ENCODE measurements at regions not wholly inside any gene's neighbourhood (a gene's known extent, or its start where the extent isn't known, plus 50 kb on each side); places are given as distances from the start of the nearest gene placed in this dataset.

DNA sequence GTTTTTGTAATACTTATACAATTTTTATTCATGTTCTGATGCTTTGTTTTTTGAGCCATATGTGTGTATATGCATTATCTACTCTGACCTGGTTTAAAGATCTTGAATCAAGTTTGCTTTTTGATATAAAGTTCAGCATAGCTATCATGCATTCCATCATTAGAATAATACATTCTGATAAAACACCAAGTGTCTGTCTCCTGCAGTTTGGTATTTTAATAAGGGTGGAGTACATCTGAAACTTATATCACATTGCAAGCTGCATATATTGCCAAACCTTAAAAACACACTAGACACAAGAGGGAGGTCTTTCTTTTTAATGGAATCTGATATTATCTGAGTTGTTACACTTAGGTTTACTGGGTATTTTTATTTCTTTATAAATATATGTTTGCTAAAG, 102.8 kb upstream of the ADAMTSL1 start:
- no peaks in the 10 kb centered on the region for H3K79me2 ChIP-seq (ENCODE audit: control insufficient read depth, insufficient read depth, low read length)
- no peaks in the 10 kb centered on the region for H3K9me3 ChIP-seq (replicated peaks; ENCODE audit: control insufficient read depth, insufficient read depth, low read length)
- intact Hi-C loops (cut with micrococcal nuclease): no loop called here
- H3K4me2 ChIP-seq (ENCODE audit: insufficient read depth, low read length): no peak overlapping the region
- FAIRE-seq (no peak), DNase-seq (ENCODE audit: low read depth, low spot score) (no peak)
- no peaks in the 10 kb centered on the region for H3K9me1 ChIP-seq (replicated peaks; ENCODE audit: control insufficient read depth, extremely low read depth, insufficient read depth, low read length)
- dilution Hi-C loops (cut with MboI; ENCODE audit: extremely low pct_ligation_motif_present, low sequenced_read_pairs): no loop called here
- no peaks in the 10 kb centered on the region for H3K27me3 ChIP-seq (ENCODE audit: control insufficient read depth in 2 of 2, insufficient read depth in 2 of 2, low read length in 2 of 2)
- POLR2A ChIA-PET: no interaction called here
- H3K4me3 ChIP-seq (replicated peaks in 1 of 3; ENCODE audit: insufficient read depth in 1 of 3, low read depth in 1 of 3, low read length in 3 of 3): no peak overlapping the region
- H3K9ac ChIP-seq (replicated peaks; ENCODE audit: extremely low read depth, insufficient read depth, low read length): no peak overlapping the region
- no TSS peak for BruUV-seq (replicated peaks)
- H3K36me3 ChIP-seq (ENCODE audit: control insufficient read depth in 2 of 2, extremely low read depth in 1 of 2, insufficient read depth in 2 of 2, low read length in 2 of 2): no peaks in the 10 kb centered on the region
- H3K27ac ChIP-seq (ENCODE audit: insufficient read depth, low read depth, low read length): no peak overlapping the region
- H3K4me1 ChIP-seq (ENCODE audit: control insufficient read depth, extremely low read depth, insufficient read depth, low read length): no peaks in the 10 kb centered on the region
- TF ChIP-seq POLR2AphosphoS5 (IDR thresholded peaks at IDR 0.05; ENCODE audit: insufficient read depth, low read depth, low read length) (no peak), FOS (IDR thresholded peaks at IDR 0.05; ENCODE audit: borderline replicate concordance, insufficient read depth, low read length) (no peak)
- TF ChIP-seq, protein P1, sequence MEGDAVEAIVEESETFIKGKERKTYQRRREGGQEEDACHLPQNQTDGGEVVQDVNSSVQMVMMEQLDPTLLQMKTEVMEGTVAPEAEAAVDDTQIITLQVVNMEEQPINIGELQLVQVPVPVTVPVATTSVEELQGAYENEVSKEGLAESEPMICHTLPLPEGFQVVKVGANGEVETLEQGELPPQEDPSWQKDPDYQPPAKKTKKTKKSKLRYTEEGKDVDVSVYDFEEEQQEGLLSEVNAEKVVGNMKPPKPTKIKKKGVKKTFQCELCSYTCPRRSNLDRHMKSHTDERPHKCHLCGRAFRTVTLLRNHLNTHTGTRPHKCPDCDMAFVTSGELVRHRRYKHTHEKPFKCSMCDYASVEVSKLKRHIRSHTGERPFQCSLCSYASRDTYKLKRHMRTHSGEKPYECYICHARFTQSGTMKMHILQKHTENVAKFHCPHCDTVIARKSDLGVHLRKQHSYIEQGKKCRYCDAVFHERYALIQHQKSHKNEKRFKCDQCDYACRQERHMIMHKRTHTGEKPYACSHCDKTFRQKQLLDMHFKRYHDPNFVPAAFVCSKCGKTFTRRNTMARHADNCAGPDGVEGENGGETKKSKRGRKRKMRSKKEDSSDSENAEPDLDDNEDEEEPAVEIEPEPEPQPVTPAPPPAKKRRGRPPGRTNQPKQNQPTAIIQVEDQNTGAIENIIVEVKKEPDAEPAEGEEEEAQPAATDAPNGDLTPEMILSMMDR (IDR thresholded peaks at IDR 0.05; ENCODE audit: extremely low read depth in 1 of 2, insufficient read depth in 1 of 2, low read depth in 1 of 2, low read length in 2 of 2): no peak
- TF ChIP-seq, protein P2, sequence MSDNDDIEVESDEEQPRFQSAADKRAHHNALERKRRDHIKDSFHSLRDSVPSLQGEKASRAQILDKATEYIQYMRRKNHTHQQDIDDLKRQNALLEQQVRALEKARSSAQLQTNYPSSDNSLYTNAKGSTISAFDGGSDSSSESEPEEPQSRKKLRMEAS (IDR thresholded peaks at IDR 0.05; ENCODE audit: insufficient read depth, insufficient read length): no peak
- H4K20me1 ChIP-seq (replicated peaks; ENCODE audit: control insufficient read depth, extremely low read depth, insufficient read depth, low read length): no peaks in the 10 kb centered on the region
- H2AFZ ChIP-seq (ENCODE audit: low read depth, low read length): no peak overlapping the region
- CTCF ChIA-PET: interaction anchor here (0.9 kb wide), 1 partner anchor 15 kb away, joined by 4 read pairs; no protein-coding TSS in a partner anchor

DNA sequence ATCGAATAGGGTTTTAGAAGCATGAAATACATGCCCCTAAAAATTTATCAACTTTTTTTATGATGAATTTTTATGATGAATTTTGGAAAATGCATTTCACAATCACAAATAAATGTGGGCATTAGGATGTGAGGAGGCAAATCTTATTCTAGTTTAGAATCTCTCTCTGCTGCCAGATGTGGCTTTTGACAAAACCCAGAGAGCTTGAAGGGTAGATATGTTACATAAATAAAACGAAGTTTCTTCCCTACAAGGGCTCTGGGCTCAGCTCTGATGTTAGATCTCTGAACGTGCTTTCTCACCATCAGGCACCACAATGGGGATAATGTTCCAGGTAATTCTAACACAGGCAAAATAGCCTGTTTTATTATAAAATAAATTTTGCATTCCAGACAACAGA, 102.3 kb upstream of the ADAMTSL1 start:
- no peak overlapping the region for H3K9ac ChIP-seq (replicated peaks; ENCODE audit: extremely low read depth, insufficient read depth, low read length)
- H3K27me3 ChIP-seq (ENCODE audit: control insufficient read depth in 2 of 2, insufficient read depth in 2 of 2, low read length in 2 of 2): no peaks in the 10 kb centered on the region
- no peaks in the 10 kb centered on the region for H3K9me3 ChIP-seq (replicated peaks; ENCODE audit: control insufficient read depth, insufficient read depth, low read length)
- no peaks in the 10 kb centered on the region for H3K9me1 ChIP-seq (replicated peaks; ENCODE audit: control insufficient read depth, extremely low read depth, insufficient read depth, low read length)
- no peak overlapping the region for H2AFZ ChIP-seq (ENCODE audit: low read depth, low read length)
- no peaks in the 10 kb centered on the region for H3K36me3 ChIP-seq (ENCODE audit: control insufficient read depth in 2 of 2, extremely low read depth in 1 of 2, insufficient read depth in 2 of 2, low read length in 2 of 2)
- dilution Hi-C loops (cut with MboI; ENCODE audit: extremely low pct_ligation_motif_present, low sequenced_read_pairs) (no loop called here), intact Hi-C loops (cut with micrococcal nuclease) (no loop called here)
- no peak for TF ChIP-seq POLR2A (IDR thresholded peaks at IDR 0.05; ENCODE audit: low read depth, low read length)
- TF ChIP-seq, protein P2 (IDR thresholded peaks at IDR 0.05; ENCODE audit: insufficient read depth, insufficient read length): no peak
- no peak for TF ChIP-seq MYC (IDR thresholded peaks at IDR 0.05; ENCODE audit: low read depth, low read length)
- TF ChIP-seq GATA2 (IDR thresholded peaks at IDR 0.05; ENCODE audit: insufficient read depth, insufficient read length, low read depth, low read length): no peak
- TF ChIP-seq POLR2AphosphoS5 (IDR thresholded peaks at IDR 0.05; ENCODE audit: insufficient read depth, low read depth, low read length): no peak
- TF ChIP-seq, protein P1 (IDR thresholded peaks at IDR 0.05; ENCODE audit: extremely low read depth in 1 of 2, insufficient read depth in 1 of 2, low read depth in 1 of 2, low read length in 2 of 2): no peak
- TF ChIP-seq FOS (IDR thresholded peaks at IDR 0.05; ENCODE audit: borderline replicate concordance, insufficient read depth, low read length): no peak
- no peak for TF ChIP-seq EZH2 (IDR thresholded peaks at IDR 0.05; ENCODE audit: borderline replicate concordance, low read depth, low read length, severe bottlenecking)
- TF ChIP-seq JUN (IDR thresholded peaks at IDR 0.05; ENCODE audit: borderline replicate concordance, insufficient read depth, insufficient read length, low read depth): no peak
- CTCF ChIA-PET: no interaction called here
- no peak overlapping the region for H3K4me3 ChIP-seq (replicated peaks in 1 of 3; ENCODE audit: insufficient read depth in 1 of 3, low read depth in 1 of 3, low read length in 3 of 3)
- no peak overlapping the region for H3K4me2 ChIP-seq (ENCODE audit: insufficient read depth, low read length)
- POLR2A ChIA-PET: no interaction called here
- DNase-seq (ENCODE audit: low read depth, low spot score) (no peak), FAIRE-seq (no peak)
- no peak overlapping the region for H3K27ac ChIP-seq (ENCODE audit: insufficient read depth, low read depth, low read length)
- H4K20me1 ChIP-seq (replicated peaks; ENCODE audit: control insufficient read depth, extremely low read depth, insufficient read depth, low read length): no peaks in the 10 kb centered on the region
- BruUV-seq (replicated peaks): no TSS peak
- no peaks in the 10 kb centered on the region for H3K79me2 ChIP-seq (ENCODE audit: control insufficient read depth, insufficient read depth, low read length)
- no peaks in the 10 kb centered on the region for H3K4me1 ChIP-seq (ENCODE audit: control insufficient read depth, extremely low read depth, insufficient read depth, low read length)
